H1 (cell line): ENCODE measurements at regions not wholly inside any gene's neighbourhood (a gene's known extent, or its start where the extent isn't known, plus 50 kb on each side); places are given as distances from the start of the nearest gene placed in this dataset.
A peak's percentile ranks its signal among the peaks of the same experiment; 100 is the strongest.

Experiments used
- CTCF ChIA-PET: fragments of 300-600 bp; sonication (Branson Sonifier 250); formaldehyde crosslinking; loops from one replicate; lab custom pipeline; 2021; ENCODE audit not compliant: partially characterized antibody; lab: Charles Lee
- POLR2A ChIA-PET: fragments of 300-600 bp; sonication (Branson Sonifier 250); formaldehyde crosslinking; loops from one replicate; lab custom pipeline; 2021; ENCODE audit warnings: inconsistent platforms; ENCODE audit not compliant: partially characterized antibody; lab: Charles Lee
- DNase-seq, 2 experiments: peaks; one replicate each; pipeline versions ENCODE4 v3.0.0 to v3.0.0-alpha.2; 2010 to 2022; ENCODE audit warnings: low spot score in 2 of 2, low read depth in 1 of 2, mixed read lengths in 1 of 2
- FAIRE-seq: peaks from 2 replicates; lab custom pipeline; 2011; peaks lifted over from hg19 to GRCh38; lab: Jason Lieb, UNC
- H2AFZ ChIP-seq: 2 replicates; pipeline ENCODE4 v1.8.1; 2012; ENCODE audit warnings: low read length, inconsistent platforms
- H2AK5ac ChIP-seq: 2 replicates; pipeline ENCODE4 v1.6.1; 2013; ENCODE audit warnings: low read depth, low read length
- H2BK120ac ChIP-seq: replicated peaks from 2 replicates; pipeline ENCODE3; 2013; ENCODE audit warnings: low read depth, low read length, inconsistent platforms
- H2BK12ac ChIP-seq: 2 replicates; pipeline ENCODE4 v1.6.1; 2013; ENCODE audit warnings: low read depth, low read length
- H2BK15ac ChIP-seq: 2 replicates; pipeline ENCODE4 v1.6.1; 2013; ENCODE audit warnings: low read length
- H2BK20ac ChIP-seq: 2 replicates; pipeline ENCODE4 v1.6.1; 2013; ENCODE audit warnings: low read length
- H2BK5ac ChIP-seq: 2 replicates; pipeline ENCODE4 v1.6.1; 2013; ENCODE audit warnings: low read depth, low read length
- H3K14ac ChIP-seq: 2 replicates; pipeline ENCODE4 v1.6.1; 2013; ENCODE audit warnings: inconsistent platforms; ENCODE audit not compliant: insufficient read length
- H3K18ac ChIP-seq: 2 replicates; pipeline ENCODE4 v1.6.1; 2013; ENCODE audit warnings: low read length; ENCODE audit errors: extremely low read depth
- H3K23ac ChIP-seq: 2 replicates; pipeline ENCODE4 v1.6.1; 2013; ENCODE audit warnings: inconsistent platforms; ENCODE audit not compliant: insufficient read length
- H3K23me2 ChIP-seq: 2 replicates; pipeline ENCODE4 v1.6.1; 2013; ENCODE audit warnings: low read depth, low read length
- H3K27ac ChIP-seq: 2 replicates; pipeline ENCODE4 v1.6.1; 2011; ENCODE audit warnings: low read depth, low read length, inconsistent platforms
- H3K27me3 ChIP-seq, 4 experiments: replicated peaks in 1 of 4; 1 replicate in 1 of 4; 2 replicates in 3 of 4; pipeline versions ENCODE4 v1.6.1 to v1.8.1; 2011 to 2013; ENCODE audit warnings: low read length in 3 of 4, mild to moderate bottlenecking in 3 of 4, inconsistent platforms in 2 of 4, mixed read lengths in 2 of 4, moderate library complexity in 1 of 4; ENCODE audit not compliant: control insufficient read depth in 3 of 4, insufficient read depth in 3 of 4; ENCODE audit errors: extremely low read depth in 1 of 4
- H3K36me3 ChIP-seq, 4 experiments: 2 replicates each; pipeline versions ENCODE4 v1.6.1 to v1.8.1; 2011 to 2013; ENCODE audit warnings: mild to moderate bottlenecking in 4 of 4, low read length in 3 of 4, moderate library complexity in 2 of 4, control low read depth in 1 of 4, inconsistent platforms in 1 of 4; ENCODE audit not compliant: insufficient read depth in 4 of 4, control insufficient read depth in 2 of 4
- H3K4ac ChIP-seq: replicated peaks from 2 replicates; pipeline ENCODE3; 2013; ENCODE audit warnings: low read length, low read depth, mixed read lengths, inconsistent platforms; ENCODE audit not compliant: insufficient read length
- H3K4me1 ChIP-seq, 4 experiments: replicated peaks in 1 of 4; 1 replicate in 1 of 4; 2 replicates in 3 of 4; pipeline versions ENCODE4 v1.6.1 to v1.8.1; 2011 to 2013; ENCODE audit warnings: low read length in 3 of 4, inconsistent platforms in 2 of 4, mixed read lengths in 1 of 4; ENCODE audit not compliant: insufficient read depth in 4 of 4, control insufficient read depth in 3 of 4
- H3K4me2 ChIP-seq, 2 experiments: 2 replicates each; pipeline versions ENCODE4 v1.6.1 to v1.8.1; 2011 to 2013; ENCODE audit warnings: low read depth in 2 of 2, low read length in 2 of 2, control low read depth in 1 of 2, inconsistent platforms in 1 of 2, mild to moderate bottlenecking in 1 of 2; ENCODE audit not compliant: insufficient read depth in 1 of 2
- H3K4me3 ChIP-seq, 4 experiments: fragments of 200-600, 300-600 bp in 1 of 4; sonication (generic), shearing (Covaris generic), sonication (Bioruptor Twin) in 1 of 4; 2 replicates each; pipeline versions ENCODE4 v1.5.1 to v1.8.1; 2011 to 2016; ENCODE audit warnings: low read length in 4 of 4, low read depth in 3 of 4, control low read depth in 2 of 4, inconsistent platforms in 2 of 4, mild to moderate bottlenecking in 2 of 4, mixed read lengths in 1 of 4, moderate library complexity in 1 of 4; ENCODE audit not compliant: insufficient read depth in 2 of 4; ENCODE audit errors: extremely low read depth in 1 of 4
- H3K56ac ChIP-seq: replicated peaks from 2 replicates; pipeline ENCODE3; 2013; ENCODE audit warnings: low read depth, mild to moderate bottlenecking, mixed read lengths, low read length, inconsistent platforms; ENCODE audit not compliant: insufficient read length
- H3K79me1 ChIP-seq: 2 replicates; pipeline ENCODE4 v1.6.1; 2013; ENCODE audit warnings: low read depth, low read length, control low read depth
- H3K79me2 ChIP-seq, 2 experiments: 2 replicates each; pipeline versions ENCODE4 v1.6.1 to v1.8.1; 2012 to 2013; ENCODE audit warnings: low read length in 2 of 2, mild to moderate bottlenecking in 2 of 2, inconsistent platforms in 1 of 2; ENCODE audit not compliant: insufficient read depth in 2 of 2, control insufficient read depth in 1 of 2
- H3K9ac ChIP-seq, 4 experiments: replicated peaks in 1 of 4; 1 replicate in 1 of 4; 2 replicates in 3 of 4; pipeline versions ENCODE4 v1.6.1 to v1.8.1; 2011 to 2013; ENCODE audit warnings: low read depth in 3 of 4, low read length in 3 of 4, control low read depth in 2 of 4, mild to moderate bottlenecking in 2 of 4, moderate library complexity in 2 of 4, inconsistent platforms in 1 of 4; ENCODE audit errors: extremely low read depth in 1 of 4
- H3K9me3 ChIP-seq, 2 experiments: 2 replicates each; pipeline versions ENCODE4 v1.6.1 to v1.8.1; 2012 to 2013; ENCODE audit warnings: mild to moderate bottlenecking in 2 of 2, moderate library complexity in 2 of 2, control low read depth in 1 of 2, inconsistent platforms in 1 of 2, low read depth in 1 of 2, low read length in 1 of 2, mixed read lengths in 1 of 2; ENCODE audit not compliant: insufficient read depth in 2 of 2
- H4K20me1 ChIP-seq, 2 experiments: replicated peaks in 1 of 2; 2 replicates each; pipeline versions ENCODE3 to v1.8.1; 2011 to 2013; ENCODE audit warnings: inconsistent platforms in 2 of 2, low read length in 2 of 2, mild to moderate bottlenecking in 1 of 2; ENCODE audit not compliant: insufficient read depth in 2 of 2, control insufficient read depth in 1 of 2
- H4K5ac ChIP-seq: 2 replicates; pipeline ENCODE4 v1.6.1; 2013; ENCODE audit warnings: low read length, low read depth, mixed read lengths, inconsistent platforms; ENCODE audit not compliant: insufficient read length
- H4K8ac ChIP-seq: 2 replicates; pipeline ENCODE4 v1.8.0; 2013; ENCODE audit warnings: mild to moderate bottlenecking, moderate library complexity, low read length, inconsistent platforms; ENCODE audit not compliant: insufficient read depth; ENCODE audit errors: extremely low read depth
- H4K91ac ChIP-seq: replicated peaks from 2 replicates; pipeline ENCODE3; 2013; ENCODE audit warnings: low read length, mixed read lengths, inconsistent platforms; ENCODE audit not compliant: insufficient read length
- CBX5 ChIP-seq: fragments of 300-800, 300-1000 bp; sonication (generic); IDR thresholded peaks from 2 replicates; pipeline ENCODE4 v1.7.1; 2016; ENCODE audit warnings: antibody characterized with exemption, low read length, low read depth
- CBX8 ChIP-seq: fragments of 300-800, 300-1000 bp; sonication (generic); IDR thresholded peaks from 2 replicates; pipeline ENCODE4 v1.7.1; 2016; ENCODE audit warnings: low read depth, low read length, borderline replicate concordance
- CEBPB ChIP-seq: IDR thresholded peaks from 2 replicates; pipeline ENCODE4 v1.6.1; 2012; ENCODE audit warnings: low read depth, low read length
- CREB1 ChIP-seq: IDR thresholded peaks from 2 replicates; pipeline ENCODE4 v1.6.1; 2012; ENCODE audit warnings: inconsistent platforms
- E2F6 ChIP-seq: IDR thresholded peaks from 2 replicates; pipeline ENCODE4 v1.6.1; 2012; ENCODE audit warnings: inconsistent platforms
- JUND ChIP-seq: IDR thresholded peaks from 2 replicates; pipeline ENCODE4 v1.6.1; 2011; ENCODE audit warnings: mild to moderate bottlenecking, improper control_type of control experiment, low read length
- KDM4A ChIP-seq: IDR thresholded peaks from one replicate; pipeline ENCODE4 v1.7.1; 2012; ENCODE audit warnings: low read depth, mild to moderate bottlenecking, moderate library complexity, low read length, inconsistent platforms; ENCODE audit not compliant: severe bottlenecking
- MAX ChIP-seq: IDR thresholded peaks from 2 replicates; pipeline ENCODE4 v1.6.1; 2012; ENCODE audit warnings: inconsistent platforms
- POLR2AphosphoS5 ChIP-seq: IDR thresholded peaks from 2 replicates; pipeline ENCODE4 v1.6.1; 2011; ENCODE audit warnings: low read depth, low read length
- RBBP5 ChIP-seq: IDR thresholded peaks from 2 replicates; pipeline ENCODE4 v1.7.1; 2012; ENCODE audit warnings: low read depth, mild to moderate bottlenecking, inconsistent platforms, low read length, moderate library complexity, borderline replicate concordance
- SIRT6 ChIP-seq: IDR thresholded peaks from one replicate; pipeline ENCODE4 v1.7.1; 2012; ENCODE audit warnings: low read length, inconsistent platforms
- SP4 ChIP-seq: IDR thresholded peaks from 2 replicates; pipeline ENCODE4 v1.6.1; 2012; ENCODE audit warnings: low read length, inconsistent platforms
- SRF ChIP-seq: IDR thresholded peaks from 2 replicates; pipeline ENCODE4 v1.6.1; 2011; ENCODE audit warnings: mild to moderate bottlenecking, low read depth, low read length, moderate library complexity
- TCF12 ChIP-seq: IDR thresholded peaks from 2 replicates; pipeline ENCODE4 v1.6.1; 2011; ENCODE audit warnings: low read depth, mild to moderate bottlenecking, low read length
- YY1 ChIP-seq: IDR thresholded peaks from 2 replicates; pipeline ENCODE4 v1.6.1; 2011; ENCODE audit warnings: low read depth, mild to moderate bottlenecking, low read length
- TF ChIP-seq, protein P1 (sequence below): IDR thresholded peaks from 2 replicates; pipeline ENCODE4 v1.6.1; 2012; ENCODE audit warnings: low read length, inconsistent platforms

GRCh38 chr6:55058682-55059081 lies 115.6 kb upstream of the HCRTR2 start:
- Histone ChIP-seq H3K4ac (no peak overlapping the region), H3K23ac (no peak overlapping the region), H3K4me1 (no peaks in the 10 kb centered on the region), H3K4me2 (no peak overlapping the region), H4K5ac (no peak overlapping the region), H3K79me2 (no peaks in the 10 kb centered on the region), H3K23me2 (no peaks in the 10 kb centered on the region), H2BK120ac (no peak overlapping the region), H3K9ac (no peak overlapping the region), H3K27ac (no peak overlapping the region), H3K36me3 (no peaks in the 10 kb centered on the region), H2BK5ac (no peak overlapping the region), H3K56ac (no peak overlapping the region), H3K18ac (no peak overlapping the region), H3K79me1 (no peaks in the 10 kb centered on the region), H4K8ac (no peak overlapping the region), H3K14ac (no peak overlapping the region), H2AFZ (peak overlapping the region; percentile 38), H3K4me3 (no peak overlapping the region), H3K9me3 (no peaks in the 10 kb centered on the region), H2BK12ac (no peak overlapping the region), H2AK5ac (no peak overlapping the region), H2BK20ac (no peak overlapping the region), H4K20me1 (no peaks in the 10 kb centered on the region), H3K27me3 (no peaks in the 10 kb centered on the region), H2BK15ac (no peak overlapping the region), H4K91ac (no peak overlapping the region)
- DNase-seq (no peak), FAIRE-seq (no peak)
- POLR2A ChIA-PET: no interaction called here
- CTCF ChIA-PET: no interaction called here
- TF ChIP-seq CBX5 (no peak), CREB1 (no peak), POLR2AphosphoS5 (no peak), YY1 (no peak), KDM4A (no peak), SIRT6 (no peak), JUND (no peak), RBBP5 (no peak), SRF (no peak), CEBPB (no peak), SP4 (no peak), TCF12 (no peak), MAX (no peak), E2F6 (no peak), CBX8 (no peak)
- TF ChIP-seq, protein P1, sequence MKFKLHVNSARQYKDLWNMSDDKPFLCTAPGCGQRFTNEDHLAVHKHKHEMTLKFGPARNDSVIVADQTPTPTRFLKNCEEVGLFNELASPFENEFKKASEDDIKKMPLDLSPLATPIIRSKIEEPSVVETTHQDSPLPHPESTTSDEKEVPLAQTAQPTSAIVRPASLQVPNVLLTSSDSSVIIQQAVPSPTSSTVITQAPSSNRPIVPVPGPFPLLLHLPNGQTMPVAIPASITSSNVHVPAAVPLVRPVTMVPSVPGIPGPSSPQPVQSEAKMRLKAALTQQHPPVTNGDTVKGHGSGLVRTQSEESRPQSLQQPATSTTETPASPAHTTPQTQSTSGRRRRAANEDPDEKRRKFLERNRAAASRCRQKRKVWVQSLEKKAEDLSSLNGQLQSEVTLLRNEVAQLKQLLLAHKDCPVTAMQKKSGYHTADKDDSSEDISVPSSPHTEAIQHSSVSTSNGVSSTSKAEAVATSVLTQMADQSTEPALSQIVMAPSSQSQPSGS: no peak
